ENCODE measurements at regions not wholly inside any gene's neighbourhood (a gene's known extent, or its start where the extent isn't known, plus 50 kb on each side); places are given as distances from the start of the nearest gene placed in this dataset.

- TF ChIP-seq CTCF (IDR thresholded peaks at IDR 0.05) (no peak), EP300 (IDR thresholded peaks at IDR 0.05) (no peak), POLR2A (IDR thresholded peaks at IDR 0.05) (no peak), POLR2AphosphoS5 (IDR thresholded peaks at IDR 0.05) (no peak)
These were observed 185.6 kb downstream of the FOXG1 start for GRCh38 chr14:28952161-28952560.

All from suprapubic skin (tissue), 4 donors.